K562 (cell line): ENCODE measurements at regions not wholly inside any gene's neighbourhood (a gene's known extent, or its start where the extent isn't known, plus 50 kb on each side); places are given as distances from the start of the nearest gene placed in this dataset.

ENCODE experiments used
- ATAC-seq: fragments of 200-7000 bp; cut with Tn5 transposase; 3 replicates; pipeline ENCODE4 v1.9.1; 2020; ENCODE audit warnings: moderate library complexity
- BruUV-seq: library from RNA; stranded (reverse); fragments of 400-500 nt; replicated peaks from 2 replicates; lab custom pipeline; 2021; lab: Mats Ljungman, UMichigan
- CTCF ChIA-PET: fragments of 300-600 bp; formaldehyde crosslinking; extraction: SDS; loops from one replicate; lab custom pipeline; 2021; ENCODE audit warnings: low intra/inter-chr PET ratio; lab: Yijun Ruan, JAX
- POLR2A ChIA-PET: fragments of 300-600, 350-650 bp; sonication (Branson Sonifier 250); formaldehyde crosslinking; extraction: SDS; loops from one replicate; lab custom pipeline; 2021; ENCODE audit warnings: antibody characterized with exemption, inconsistent platforms; lab: Yijun Ruan, JAX
- DNase-seq, 4 experiments: peaks; one replicate each; pipeline versions ENCODE4 v3.0.0 to v3.0.0-alpha.2; 2011 to 2018; ENCODE audit warnings: low spot score in 3 of 4, mixed read lengths in 3 of 4; ENCODE audit errors: extremely low read depth in 1 of 4
- FAIRE-seq: peaks from 2 replicates; lab custom pipeline; 2011; peaks lifted over from hg19 to GRCh38; lab: Jason Lieb, UNC
- H2AFZ ChIP-seq: 2 replicates; pipeline ENCODE4 v1.6.0; 2011; ENCODE audit warnings: low read depth, low read length, control low read depth, inconsistent platforms
- H3K27ac ChIP-seq: fragments of 200-600 bp; 3 replicates; pipeline ENCODE4 v1.8.0; 2011; ENCODE audit warnings: low read depth, mild to moderate bottlenecking, control low read depth, inconsistent platforms, low read length, moderate library complexity, mixed read lengths; ENCODE audit errors: extremely low read depth
- H3K27me3 ChIP-seq, 2 experiments: fragments of 300-600 bp in 1 of 2; 2 replicates in 1 of 2; 3 replicates in 1 of 2; pipeline versions ENCODE4 v1.6.0 to v1.8.0; 2011; ENCODE audit warnings: inconsistent platforms in 2 of 2, low read length in 2 of 2, mild to moderate bottlenecking in 1 of 2, mixed read lengths in 1 of 2, moderate library complexity in 1 of 2; ENCODE audit not compliant: control insufficient read depth in 2 of 2, insufficient read depth in 2 of 2
- H3K36me3 ChIP-seq: fragments of 300-600 bp; 3 replicates; pipeline ENCODE4 v1.8.0; 2011; ENCODE audit warnings: mild to moderate bottlenecking, low read length, inconsistent platforms; ENCODE audit not compliant: control insufficient read depth, insufficient read depth
- H3K4me1 ChIP-seq, 2 experiments: fragments of 200-600 bp in 1 of 2; replicated peaks in 1 of 2; 2 replicates in 1 of 2; 3 replicates in 1 of 2; pipeline versions ENCODE4 v1.5.1 to v1.8.0; 2011; ENCODE audit warnings: inconsistent platforms in 2 of 2, low read length in 2 of 2, mild to moderate bottlenecking in 1 of 2, mixed read lengths in 1 of 2, moderate library complexity in 1 of 2; ENCODE audit not compliant: control insufficient read depth in 2 of 2, insufficient read depth in 2 of 2
- H3K4me2 ChIP-seq: 2 replicates; pipeline ENCODE4 v1.6.1; 2011; ENCODE audit warnings: low read length, control low read depth, inconsistent platforms, mixed read lengths; ENCODE audit not compliant: insufficient read depth
- H3K4me3 ChIP-seq: fragments of 200-600 bp; sonication (generic), shearing (Covaris generic); 2 replicates; pipeline ENCODE4 v1.5.1; 2016; ENCODE audit warnings: control low read depth, inconsistent platforms
- H3K79me2 ChIP-seq: fragments of 200-600 bp; 3 replicates; pipeline ENCODE4 v1.8.0; 2011; ENCODE audit warnings: low read length, inconsistent platforms; ENCODE audit not compliant: control insufficient read depth, insufficient read depth
- H3K9ac ChIP-seq, 2 experiments: 2 replicates each; pipeline versions ENCODE4 v1.6.0 to v1.6.1; 2011; ENCODE audit warnings: low read depth in 2 of 2, low read length in 2 of 2, control low read depth in 1 of 2, inconsistent platforms in 1 of 2, mild to moderate bottlenecking in 1 of 2, mixed read lengths in 1 of 2; ENCODE audit not compliant: insufficient read depth in 1 of 2
- H3K9me1 ChIP-seq: one replicate; pipeline ENCODE4 v1.6.0; 2011; ENCODE audit warnings: inconsistent platforms, mild to moderate bottlenecking, low read length, moderate library complexity; ENCODE audit not compliant: control insufficient read depth, insufficient read depth
- H3K9me3 ChIP-seq: replicated peaks from 2 replicates; pipeline ENCODE4 v1.5.1; 2011; ENCODE audit warnings: low read depth, low read length, inconsistent platforms; ENCODE audit not compliant: control insufficient read depth, insufficient read depth
- H4K20me1 ChIP-seq: replicated peaks from 2 replicates; pipeline ENCODE4 v1.6.1; 2011; ENCODE audit warnings: low read length, inconsistent platforms, mixed read lengths; ENCODE audit not compliant: control insufficient read depth, insufficient read depth
- GABPB1 ChIP-seq: sonication (generic); formaldehyde crosslinking; IDR thresholded peaks from 2 replicates; pipeline ENCODE4 v1.8.0; 2022; ENCODE audit warnings: mild to moderate bottlenecking, missing genetic modification reagents
- MEIS2 ChIP-seq: fragments of 450-650 bp; IDR thresholded peaks from 2 replicates; pipeline ENCODE4 v1.6.1; 2014; ENCODE audit warnings: mild to moderate bottlenecking; ENCODE audit not compliant: partially characterized antibody
- SMAD2 ChIP-seq: fragments of 150-350 bp; IDR thresholded peaks from 2 replicates; pipeline ENCODE4 v1.6.1; 2014; ENCODE audit warnings: low read depth, mild to moderate bottlenecking, low read length
- STAT5A ChIP-seq: IDR thresholded peaks from 2 replicates; pipeline ENCODE4 v1.6.1; 2012; ENCODE audit warnings: low read length, inconsistent platforms, borderline replicate concordance
- TCFL5 ChIP-seq: fragments of 250-450 bp; sonication (Bioruptor Pico); conservative IDR thresholded peaks from 2 replicates; pipeline ENCODE4 v1.6.1; 2021; ENCODE audit warnings: mild to moderate bottlenecking, moderate library complexity, matching md5 sums
- ZNF23 ChIP-seq: fragments of 250-450 bp; sonication (Bioruptor Pico); IDR thresholded peaks from 2 replicates; pipeline ENCODE4 v1.4.0; 2020; ENCODE audit warnings: mild to moderate bottlenecking
- WGBS: fragments of 100-300 bp; shearing (Covaris generic); methylation state at CpG from one replicate; pipeline ENCODE4 v1.1.6; 2016; ENCODE audit warnings: low coverage, mixed read lengths; ENCODE audit not compliant: insufficient coverage; ENCODE audit errors: missing lambda C conversion rate; 5-methylcytosine and 5-hydroxymethylcytosine counted together
- in situ Hi-C: fragments of 300-500 bp; cut with MboI; formaldehyde crosslinking; loops from 4 replicates; pipeline ENCODE4 v1.15.0; 2018; ENCODE audit warnings: inconsistent platforms, mixed read lengths
- intact Hi-C: fragments of 100-400 bp; cut with micrococcal nuclease; formaldehyde crosslinking; loops from 2 replicates; pipeline ENCODE4 v1.14.2; 2022
- TF ChIP-seq, protein P1 (sequence below): fragments of 450-650 bp; IDR thresholded peaks from 2 replicates; pipeline ENCODE4 v1.6.1; 2016; ENCODE audit warnings: antibody characterized with exemption
- TF ChIP-seq, protein P2 (sequence below): sonication (generic); formaldehyde crosslinking; IDR thresholded peaks from 2 replicates; pipeline ENCODE4 v1.8.1; 2023; ENCODE audit warnings: missing genetic modification reagents, mild to moderate bottlenecking, borderline replicate concordance

DNA sequence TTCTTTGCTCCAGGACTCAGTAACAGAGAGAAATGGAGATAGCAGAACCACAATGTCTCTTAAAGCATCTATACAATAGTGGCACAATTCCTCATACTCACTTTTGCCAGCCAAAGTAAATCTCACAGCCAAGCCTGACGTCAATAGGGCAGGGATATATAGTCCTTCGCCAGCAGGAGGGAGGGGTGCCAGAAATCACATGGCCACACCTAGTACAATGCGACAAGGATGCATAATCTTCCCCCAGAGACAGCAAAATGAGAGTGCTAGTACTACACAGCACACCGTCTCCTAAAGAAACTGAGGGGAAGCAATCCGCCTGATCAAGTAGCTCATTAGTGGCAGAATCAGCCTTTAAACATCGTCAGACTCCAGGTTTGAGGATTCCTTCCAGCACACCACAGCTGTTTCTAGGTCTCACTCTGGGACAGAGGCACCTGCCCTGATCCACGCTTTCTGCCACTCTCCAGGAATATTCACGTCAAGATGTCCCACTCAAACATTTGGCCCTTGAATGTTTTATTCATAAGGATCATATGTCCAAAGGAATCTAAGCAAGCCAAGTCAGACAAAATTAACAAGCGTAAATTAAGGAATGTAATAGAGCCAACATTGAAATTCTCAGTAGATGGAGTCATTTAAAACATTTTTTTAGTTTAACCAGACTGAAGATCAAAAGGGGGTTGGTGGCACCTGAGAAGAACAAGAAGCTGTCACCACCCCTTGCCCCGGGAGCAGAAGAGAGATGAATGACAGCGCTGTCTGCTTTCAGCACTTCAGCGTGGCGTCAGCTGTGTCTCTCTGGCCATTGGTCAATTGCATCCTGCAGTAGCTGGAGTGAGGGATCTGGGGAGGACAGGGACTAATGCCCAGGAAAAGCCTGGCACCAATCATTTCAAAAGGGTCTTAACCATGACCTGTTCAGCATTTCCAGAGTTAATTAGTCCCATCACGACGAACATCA is 63.5 kb upstream of the SERP2 start:
- Histone ChIP-seq H3K4me2 (no peak overlapping the region), H3K27ac (no peak overlapping the region), H3K4me1 (no peaks in the 10 kb centered on the region)

More for the DNA sequence above, 63.5 kb upstream of the SERP2 start:
- no TSS peak for BruUV-seq
- ChIA-PET POLR2A (interaction anchor here (0.6 to 1.5 kb wide), 3 partner anchors 14 to 249 kb away, joined by 3 to 4 read pairs (median 4); no protein-coding TSS in a partner anchor), CTCF (no interaction called here)
- Histone ChIP-seq H2AFZ (no peak overlapping the region), H3K9me1 (no peaks in the 10 kb centered on the region), H4K20me1 (no peaks in the 10 kb centered on the region), H3K27me3 (peaks cover 6 to 41% of the 10 kb centered on the region in 2 experiments; a peak in 3 of 5 replicates), H3K9me3 (no peaks in the 10 kb centered on the region), H3K9ac (no peak overlapping the region), H3K36me3 (no peaks in the 10 kb centered on the region), H3K79me2 (no peaks in the 10 kb centered on the region), H3K4me3 (no peak overlapping the region)
- in situ Hi-C loops (no loop called here), intact Hi-C loops (loop anchor here (5.0 kb wide), 1 partner anchor 68 kb away; no protein-coding TSS in a partner anchor)
- FAIRE-seq (no peak), ATAC-seq (no peak), DNase-seq (no peak)
- TF ChIP-seq, protein P1, sequence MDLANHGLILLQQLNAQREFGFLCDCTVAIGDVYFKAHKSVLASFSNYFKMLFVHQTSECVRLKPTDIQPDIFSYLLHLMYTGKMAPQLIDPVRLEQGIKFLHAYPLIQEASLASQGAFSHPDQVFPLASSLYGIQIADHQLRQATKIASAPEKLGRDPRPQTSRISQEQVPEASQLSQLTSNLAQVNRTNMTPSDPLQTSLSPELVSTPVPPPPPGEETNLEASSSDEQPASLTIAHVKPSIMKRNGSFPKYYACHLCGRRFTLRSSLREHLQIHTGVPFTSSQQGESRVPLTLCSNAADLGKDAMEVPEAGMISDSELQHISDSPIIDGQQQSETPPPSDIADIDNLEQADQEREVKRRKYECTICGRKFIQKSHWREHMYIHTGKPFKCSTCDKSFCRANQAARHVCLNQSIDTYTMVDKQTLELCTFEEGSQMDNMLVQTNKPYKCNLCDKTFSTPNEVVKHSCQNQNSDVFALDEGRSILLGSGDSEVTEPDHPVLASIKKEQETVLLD, result no peak
- TF ChIP-seq ZNF23 (CRISPR knock-in tag) (no peak), TCFL5 (CRISPR knock-in tag) (no peak), MEIS2 (peak; percentile 11), SMAD2 (no peak), STAT5A (no peak), GABPB1 (no peak)
- TF ChIP-seq, protein P2, sequence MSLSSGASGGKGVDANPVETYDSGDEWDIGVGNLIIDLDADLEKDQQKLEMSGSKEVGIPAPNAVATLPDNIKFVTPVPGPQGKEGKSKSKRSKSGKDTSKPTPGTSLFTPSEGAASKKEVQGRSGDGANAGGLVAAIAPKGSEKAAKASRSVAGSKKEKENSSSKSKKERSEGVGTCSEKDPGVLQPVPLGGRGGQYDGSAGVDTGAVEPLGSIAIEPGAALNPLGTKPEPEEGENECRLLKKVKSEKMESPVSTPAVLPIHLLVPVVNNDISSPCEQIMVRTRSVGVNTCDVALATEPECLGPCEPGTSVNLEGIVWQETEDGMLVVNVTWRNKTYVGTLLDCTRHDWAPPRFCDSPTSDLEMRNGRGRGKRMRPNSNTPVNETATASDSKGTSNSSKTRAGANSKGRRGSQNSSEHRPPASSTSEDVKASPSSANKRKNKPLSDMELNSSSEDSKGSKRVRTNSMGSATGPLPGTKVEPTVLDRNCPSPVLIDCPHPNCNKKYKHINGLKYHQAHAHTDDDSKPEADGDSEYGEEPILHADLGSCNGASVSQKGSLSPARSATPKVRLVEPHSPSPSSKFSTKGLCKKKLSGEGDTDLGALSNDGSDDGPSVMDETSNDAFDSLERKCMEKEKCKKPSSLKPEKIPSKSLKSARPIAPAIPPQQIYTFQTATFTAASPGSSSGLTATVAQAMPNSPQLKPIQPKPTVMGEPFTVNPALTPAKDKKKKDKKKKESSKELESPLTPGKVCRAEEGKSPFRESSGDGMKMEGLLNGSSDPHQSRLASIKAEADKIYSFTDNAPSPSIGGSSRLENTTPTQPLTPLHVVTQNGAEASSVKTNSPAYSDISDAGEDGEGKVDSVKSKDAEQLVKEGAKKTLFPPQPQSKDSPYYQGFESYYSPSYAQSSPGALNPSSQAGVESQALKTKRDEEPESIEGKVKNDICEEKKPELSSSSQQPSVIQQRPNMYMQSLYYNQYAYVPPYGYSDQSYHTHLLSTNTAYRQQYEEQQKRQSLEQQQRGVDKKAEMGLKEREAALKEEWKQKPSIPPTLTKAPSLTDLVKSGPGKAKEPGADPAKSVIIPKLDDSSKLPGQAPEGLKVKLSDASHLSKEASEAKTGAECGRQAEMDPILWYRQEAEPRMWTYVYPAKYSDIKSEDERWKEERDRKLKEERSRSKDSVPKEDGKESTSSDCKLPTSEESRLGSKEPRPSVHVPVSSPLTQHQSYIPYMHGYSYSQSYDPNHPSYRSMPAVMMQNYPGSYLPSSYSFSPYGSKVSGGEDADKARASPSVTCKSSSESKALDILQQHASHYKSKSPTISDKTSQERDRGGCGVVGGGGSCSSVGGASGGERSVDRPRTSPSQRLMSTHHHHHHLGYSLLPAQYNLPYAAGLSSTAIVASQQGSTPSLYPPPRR, result no peak
- WGBS, result 6% methylated on average over 13 of the region's 15 CpGs
